UCSD-AML1 (cell line): ENCODE measurements at regions not wholly inside any gene's neighbourhood (a gene's known extent, or its start where the extent isn't known, plus 50 kb on each side); places are given as distances from the start of the nearest gene placed in this dataset.
A peak's percentile ranks its signal among the peaks of the same experiment; 100 is the strongest.
"Not testable (repeated sequence)": the region's sequence is repeated elsewhere in the genome, so short reads cannot be mapped to it uniquely, and the experiment has no call there.

ENCODE experiments used
- DNase-seq: peaks from one replicate; lab custom pipeline; 2025; ENCODE audit not compliant: unreplicated experiment; lab: John Stamatoyannopoulos, UW

DNA sequence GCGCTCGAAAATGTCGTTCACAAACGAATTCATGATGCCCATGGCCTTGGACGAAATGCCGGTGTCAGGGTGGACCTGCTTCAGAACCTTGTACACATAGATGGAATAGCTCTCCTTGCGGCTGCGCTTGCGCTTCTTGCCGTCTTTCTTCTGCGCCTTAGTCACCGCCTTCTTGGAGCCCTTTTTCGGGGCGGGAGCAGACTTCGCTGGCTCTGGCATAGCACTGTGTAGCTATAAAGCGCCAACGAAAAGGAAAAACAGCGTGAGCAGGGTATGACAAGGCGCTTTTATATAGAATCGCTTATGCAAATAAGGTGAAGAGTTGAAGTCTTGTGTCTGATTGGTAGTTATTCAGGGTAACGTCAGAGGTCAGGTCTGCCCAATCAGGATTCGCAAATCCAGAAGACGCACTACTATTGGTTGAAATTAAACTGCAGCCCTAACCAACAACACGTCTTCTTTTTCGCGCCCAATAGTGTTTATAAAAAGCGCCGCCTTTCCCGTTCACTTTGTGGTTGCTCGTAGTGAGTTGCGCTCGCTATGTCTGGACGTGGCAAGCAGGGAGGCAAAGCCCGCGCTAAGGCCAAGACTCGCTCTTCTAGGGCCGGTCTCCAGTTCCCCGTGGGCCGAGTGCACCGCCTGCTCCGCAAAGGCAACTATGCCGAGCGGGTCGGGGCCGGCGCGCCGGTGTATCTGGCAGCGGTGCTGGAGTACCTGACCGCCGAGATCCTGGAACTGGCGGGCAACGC is 114.8 kb upstream of the PRSS16 start:
- DNase-seq, result peak; percentile 92

DNA sequence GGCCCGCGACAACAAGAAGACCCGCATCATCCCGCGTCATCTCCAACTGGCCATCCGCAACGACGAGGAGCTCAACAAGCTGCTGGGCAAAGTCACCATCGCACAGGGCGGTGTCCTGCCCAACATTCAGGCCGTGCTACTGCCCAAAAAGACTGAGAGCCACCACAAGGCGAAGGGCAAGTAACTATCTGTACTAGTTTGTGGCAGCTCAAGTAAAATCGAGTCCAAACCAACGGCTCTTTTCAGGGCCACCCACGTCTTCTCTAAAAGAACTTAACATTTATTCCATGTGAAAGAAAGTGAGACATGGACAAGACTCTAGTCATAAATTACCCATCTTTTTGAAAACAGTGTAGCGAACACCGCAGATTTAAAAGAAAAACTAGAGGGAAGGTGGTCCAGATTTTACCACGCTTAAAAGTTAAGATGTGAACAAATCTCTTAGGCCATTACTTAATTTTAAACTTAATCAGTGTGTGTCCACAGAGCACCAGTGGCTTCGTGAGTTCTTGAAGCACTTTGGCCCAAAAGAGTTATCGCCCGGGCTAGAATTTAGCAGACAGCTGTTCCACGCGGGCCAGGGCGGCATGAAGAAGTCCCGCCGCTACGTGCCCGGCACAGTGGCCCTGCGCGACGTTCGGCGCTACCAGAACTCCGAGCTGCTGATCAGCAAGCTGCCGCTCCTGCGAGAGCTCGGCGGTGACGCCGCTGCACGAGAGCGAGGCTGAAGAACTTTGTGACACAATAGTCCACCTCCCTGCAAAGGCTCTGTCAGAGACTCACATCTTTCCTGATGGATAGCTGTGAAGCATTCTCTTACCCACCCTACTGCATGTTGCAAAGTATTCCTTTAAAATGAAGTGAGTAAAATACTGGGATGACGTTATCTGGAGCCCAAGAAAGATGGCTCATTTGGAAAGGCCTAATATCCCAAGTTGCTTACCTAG is 113.9 kb upstream of the PRSS16 start:
- DNase-seq, result peak; percentile 81

DNA sequence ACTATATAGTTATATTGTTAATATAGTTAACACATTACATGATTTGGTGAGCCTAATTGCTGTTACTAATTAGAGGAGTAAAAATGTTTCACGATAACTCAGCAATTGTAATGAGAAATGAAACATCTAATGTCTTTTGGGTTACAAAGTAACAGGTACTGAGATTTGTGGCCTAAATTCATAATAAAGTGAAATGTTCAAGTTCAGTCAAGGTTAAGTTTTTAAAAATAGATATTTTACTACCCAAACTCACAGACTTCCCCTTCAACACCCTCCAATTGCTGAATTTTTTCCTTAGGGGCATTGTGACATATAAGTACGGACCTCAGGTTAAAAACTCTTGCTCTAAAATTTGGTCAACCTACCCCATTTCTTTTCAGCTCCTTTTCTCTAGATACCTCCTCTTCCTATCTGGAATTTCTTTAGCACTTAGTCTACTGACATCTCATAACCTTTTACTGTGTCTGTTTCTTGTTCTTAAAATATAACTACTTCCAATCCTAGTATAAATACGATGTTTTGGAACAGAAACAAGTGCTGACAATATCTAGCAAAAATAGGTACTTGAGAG is 112.3 kb upstream of the PRSS16 start:
- DNase-seq, result no peak

DNA sequence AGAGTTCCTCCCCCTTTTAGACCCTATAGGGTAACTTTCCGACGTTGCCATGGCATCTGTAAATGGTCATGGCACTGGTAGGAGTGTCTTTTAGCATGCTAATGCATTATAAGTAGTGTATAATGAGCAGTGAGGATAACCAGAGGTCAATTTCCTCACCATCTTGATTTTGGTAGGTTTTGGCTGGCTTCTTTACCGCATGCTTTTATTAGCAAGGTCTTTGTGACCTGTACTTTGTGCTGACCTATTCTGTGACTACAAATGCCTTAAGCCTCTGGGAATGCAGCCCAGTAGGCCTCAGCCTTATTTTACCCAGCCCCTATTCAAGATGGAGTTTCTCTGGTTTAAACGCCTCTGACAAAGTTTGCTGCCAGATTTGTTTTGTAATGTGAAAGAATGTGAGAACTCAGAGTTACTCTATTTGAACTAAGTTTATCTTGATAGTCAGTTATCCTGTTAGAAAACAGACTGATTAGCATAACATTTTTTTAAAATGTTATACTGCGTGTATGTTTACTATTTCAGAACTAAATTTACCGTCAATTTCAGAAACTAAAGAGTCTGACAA is 111.3 kb upstream of the PRSS16 start:
- no peak for DNase-seq

DNA sequence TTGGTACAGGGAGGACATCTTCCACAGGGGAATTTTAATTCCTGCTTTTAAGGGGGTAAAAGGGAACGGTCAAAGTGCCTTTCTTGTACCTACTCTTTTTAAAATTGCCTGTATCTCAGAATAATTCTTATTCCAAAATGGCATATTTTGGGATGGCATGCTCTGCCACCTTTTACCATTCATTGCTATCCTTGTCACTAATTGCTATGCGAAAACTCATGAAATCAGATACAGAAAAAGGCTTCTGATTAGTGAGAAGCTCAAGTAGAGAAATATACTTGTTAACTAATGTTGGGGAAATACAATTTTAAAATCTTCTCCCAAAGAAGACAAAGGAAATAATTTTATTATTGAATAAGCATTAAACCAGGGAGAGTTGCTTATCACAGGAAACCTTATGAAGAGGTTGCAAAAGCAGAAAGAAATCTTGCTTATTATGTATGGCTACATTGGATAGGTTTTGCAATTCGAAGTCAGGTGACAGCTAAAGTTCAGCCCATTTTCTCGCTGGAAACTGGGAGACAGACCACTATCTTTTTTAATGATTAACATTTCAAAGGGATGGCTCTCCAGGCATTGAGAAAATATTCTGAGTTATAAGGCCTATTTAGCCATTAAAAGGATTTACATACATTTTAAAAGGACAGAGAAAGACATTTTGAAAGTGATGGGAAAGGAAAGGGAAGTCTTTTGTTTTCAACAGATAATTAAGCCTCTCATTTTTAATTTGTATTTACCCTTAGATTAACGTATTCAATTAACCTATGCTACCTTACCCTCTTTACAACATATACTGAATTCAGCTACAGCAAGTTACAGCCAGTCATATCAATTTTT is 110.3 kb upstream of the PRSS16 start:
- DNase-seq, result no peak

DNA sequence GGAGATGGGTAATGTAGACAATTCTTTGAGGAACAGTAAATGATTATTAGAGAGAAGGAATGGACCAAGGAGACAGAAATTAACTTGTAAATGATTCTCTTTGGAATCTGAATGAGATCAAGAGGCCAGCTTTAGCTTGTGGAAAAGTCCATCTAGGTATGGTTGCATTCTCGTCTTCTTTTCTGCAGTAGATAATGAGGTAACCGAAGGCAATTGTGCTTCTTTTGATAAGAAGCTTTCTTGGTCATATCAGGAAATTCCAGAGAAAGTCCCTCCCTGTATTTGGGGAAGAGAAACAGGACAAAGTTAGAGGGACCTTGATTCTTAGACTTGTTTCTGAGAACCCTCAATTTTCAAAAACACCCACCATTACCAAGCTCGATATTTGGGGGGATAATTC is 109.1 kb upstream of the PRSS16 start:
- DNase-seq, result no peak

DNA sequence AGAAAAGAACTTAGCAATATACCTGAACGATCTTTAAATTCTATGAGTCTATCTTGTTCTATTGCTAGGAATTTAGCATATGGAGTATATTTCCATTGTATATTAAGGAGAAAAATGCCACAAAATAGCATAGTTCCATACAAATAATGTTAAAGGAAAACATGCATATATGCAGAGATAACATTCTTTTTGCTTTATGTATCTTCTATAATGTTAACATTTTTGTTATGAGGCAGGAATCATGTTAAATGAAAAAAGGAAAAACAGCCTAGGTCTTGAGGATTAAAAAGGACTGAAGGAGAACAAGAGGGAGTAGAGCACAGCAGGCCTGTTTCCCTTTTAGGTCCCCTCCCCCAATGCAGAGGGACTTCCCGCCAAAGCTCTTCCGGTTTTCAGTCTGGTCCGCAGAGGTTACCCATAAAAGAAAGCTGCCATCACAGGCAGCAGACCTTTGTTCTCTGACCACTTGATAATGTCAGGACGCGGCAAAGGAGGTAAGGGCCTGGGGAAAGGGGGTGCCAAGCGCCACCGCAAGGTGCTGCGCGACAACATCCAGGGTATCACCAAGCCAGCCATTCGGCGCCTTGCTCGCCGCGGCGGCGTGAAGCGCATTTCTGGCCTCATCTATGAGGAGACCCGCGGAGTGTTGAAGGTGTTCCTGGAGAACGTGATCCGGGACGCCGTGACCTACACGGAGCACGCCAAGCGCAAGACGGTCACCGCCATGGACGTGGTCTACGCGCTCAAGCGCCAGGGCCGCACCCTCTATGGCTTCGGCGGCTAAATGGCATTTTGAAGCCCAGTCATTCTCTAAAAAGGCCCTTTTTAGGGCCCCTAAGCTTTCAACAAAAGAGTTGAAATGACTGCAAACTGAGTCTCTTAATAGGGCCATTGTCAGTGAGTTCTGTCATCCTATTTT is 108.4 kb upstream of the PRSS16 start:
- DNase-seq, result peak; percentile 79

DNA sequence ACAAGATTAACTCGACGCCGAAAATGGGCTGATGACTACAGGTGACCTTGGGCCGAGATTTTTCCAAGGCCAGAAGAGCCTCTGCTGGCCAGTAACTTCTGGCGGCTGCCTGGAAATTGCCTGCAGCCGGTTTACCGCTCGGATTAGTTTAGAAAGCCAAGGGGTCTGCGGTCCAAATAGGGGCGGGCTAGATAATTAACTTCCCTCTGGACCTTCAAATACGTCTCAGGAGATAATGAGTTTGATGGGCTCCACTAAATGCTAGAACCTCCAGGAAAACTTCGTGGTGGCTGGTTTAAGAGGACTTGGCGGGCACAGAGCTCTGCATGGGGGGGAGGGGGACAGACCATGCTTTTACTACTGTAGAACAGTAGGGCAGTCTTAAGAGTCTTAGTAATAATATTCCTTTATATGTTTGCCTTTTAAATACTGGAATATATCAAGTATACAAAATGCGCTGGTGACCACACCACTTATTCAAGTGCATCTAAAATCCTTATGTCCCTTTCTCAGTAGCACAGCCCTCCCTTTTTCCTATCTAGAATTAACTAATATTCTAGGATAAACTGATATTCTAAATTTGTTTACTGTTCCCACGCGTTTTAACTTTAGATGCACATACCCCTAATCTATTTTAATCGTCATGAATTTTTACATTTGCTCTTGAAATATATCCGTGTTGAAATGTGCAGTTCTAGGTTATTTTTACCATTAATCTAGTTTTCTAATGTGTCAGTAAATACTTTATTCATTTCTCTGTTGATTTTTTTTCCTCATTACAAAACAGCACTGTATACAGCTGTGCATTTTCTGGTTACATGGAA is 107.5 kb upstream of the PRSS16 start:
- peak; percentile 56 for DNase-seq

DNA sequence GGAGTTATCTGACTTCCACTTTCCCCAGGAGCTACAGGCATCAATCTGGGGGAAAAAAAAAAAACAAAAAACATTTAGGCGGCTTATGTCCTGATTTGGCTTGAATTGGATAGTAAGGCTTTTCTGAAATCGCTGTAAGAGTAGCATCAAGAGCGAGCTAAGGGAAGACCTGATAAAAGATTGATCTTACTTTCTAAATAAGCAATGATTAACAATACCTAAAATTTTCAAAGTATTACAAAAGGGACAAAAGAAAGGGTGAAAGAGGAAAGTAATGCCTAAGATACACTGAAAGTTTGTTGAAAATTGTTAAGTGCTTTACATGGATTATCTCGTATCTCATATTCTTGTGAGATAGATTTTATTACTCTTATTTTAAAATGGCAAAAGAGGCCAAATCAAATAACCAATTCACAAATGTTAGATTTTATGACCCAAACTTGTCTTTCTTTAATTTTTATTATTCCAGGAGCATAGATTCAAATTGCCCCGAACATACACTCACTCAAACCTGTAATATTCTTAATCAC is 106.4 kb upstream of the PRSS16 start:
- no peak for DNase-seq

DNA sequence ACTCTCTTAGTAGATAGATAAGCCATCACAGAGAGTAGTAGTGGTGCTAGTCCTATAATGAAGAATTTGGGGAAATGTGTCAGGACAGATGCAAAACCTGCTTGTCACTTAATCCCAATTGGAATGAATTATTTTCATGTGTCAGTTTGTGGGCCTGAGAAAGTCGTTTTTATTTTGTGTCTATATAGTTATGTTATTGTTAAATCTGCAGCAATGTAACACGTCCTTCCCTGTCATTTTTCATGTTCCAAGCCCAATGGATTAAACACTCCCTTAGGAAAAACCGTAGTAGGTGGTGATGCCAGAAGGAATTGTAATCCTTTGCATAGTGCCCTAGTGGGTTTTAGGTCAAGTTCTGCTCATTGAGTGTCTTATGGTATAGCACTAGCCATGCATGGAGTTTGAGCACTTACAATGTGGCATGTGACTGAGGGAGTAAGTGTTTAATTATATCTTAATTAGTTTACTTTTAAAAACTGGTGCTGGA is 105.9 kb upstream of the PRSS16 start:
- DNase-seq, result no peak

DNA sequence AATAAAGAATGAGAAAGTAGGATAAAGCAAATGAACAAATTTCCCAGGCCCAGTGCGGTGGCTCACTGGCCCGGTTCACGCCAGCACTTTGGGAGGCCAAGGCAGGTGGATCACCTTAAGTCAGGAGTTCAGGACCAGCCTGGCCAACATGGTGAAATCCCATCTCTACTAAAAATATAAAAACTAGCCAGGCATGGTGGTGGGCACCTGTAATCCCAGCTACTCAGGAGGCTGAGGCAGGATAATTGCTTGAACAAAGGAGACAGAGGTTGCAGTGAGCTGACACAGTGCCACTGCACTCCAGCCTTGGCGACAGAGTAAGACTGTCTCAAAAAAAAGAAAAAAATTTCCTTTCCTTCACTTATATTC is 104.5 kb upstream of the PRSS16 start:
- not testable (repeated sequence) for DNase-seq

DNA sequence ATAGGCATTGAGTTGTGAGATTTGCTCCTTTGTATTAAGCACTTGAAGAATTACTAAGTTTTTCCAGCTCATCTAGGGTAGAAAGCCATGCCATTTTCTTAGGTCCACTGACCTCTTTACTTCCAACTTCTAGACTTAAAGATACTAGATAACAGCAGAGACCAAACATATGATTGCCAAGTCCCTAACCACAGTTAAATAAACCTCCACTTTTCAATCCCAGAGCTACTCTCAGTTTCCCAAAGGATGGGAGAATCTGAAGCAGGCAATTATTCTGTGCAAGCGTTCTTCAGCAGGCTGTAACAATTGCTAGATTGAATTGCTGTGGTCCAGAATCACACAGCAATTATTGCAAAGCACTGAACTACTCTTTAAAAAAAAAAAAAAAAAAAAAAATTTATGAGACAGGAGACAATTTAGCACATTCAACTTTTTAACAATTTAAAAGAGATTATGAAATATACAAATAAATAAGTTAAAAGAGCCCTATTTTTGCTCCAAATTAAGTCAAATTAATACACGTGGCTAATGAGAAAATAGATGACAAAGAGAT is 104.0 kb upstream of the PRSS16 start:
- DNase-seq, result no peak

DNA sequence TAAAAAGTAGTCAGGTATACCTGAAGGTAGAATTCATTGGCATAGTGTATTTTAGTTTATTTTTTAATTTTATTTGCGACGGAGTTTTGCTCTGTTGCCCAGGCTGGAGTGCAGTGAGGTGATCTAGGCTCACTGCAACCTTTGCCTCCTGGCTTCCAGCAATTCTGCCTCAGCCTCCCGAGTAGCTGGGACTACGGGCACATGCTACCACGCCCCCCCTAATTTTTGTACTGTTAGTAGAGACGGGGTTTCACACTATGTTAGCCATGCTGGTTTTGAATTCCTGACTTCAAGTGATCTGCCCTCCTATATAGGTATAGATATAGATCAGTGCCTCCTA is 102.8 kb upstream of the PRSS16 start:
- DNase-seq, result no peak

DNA sequence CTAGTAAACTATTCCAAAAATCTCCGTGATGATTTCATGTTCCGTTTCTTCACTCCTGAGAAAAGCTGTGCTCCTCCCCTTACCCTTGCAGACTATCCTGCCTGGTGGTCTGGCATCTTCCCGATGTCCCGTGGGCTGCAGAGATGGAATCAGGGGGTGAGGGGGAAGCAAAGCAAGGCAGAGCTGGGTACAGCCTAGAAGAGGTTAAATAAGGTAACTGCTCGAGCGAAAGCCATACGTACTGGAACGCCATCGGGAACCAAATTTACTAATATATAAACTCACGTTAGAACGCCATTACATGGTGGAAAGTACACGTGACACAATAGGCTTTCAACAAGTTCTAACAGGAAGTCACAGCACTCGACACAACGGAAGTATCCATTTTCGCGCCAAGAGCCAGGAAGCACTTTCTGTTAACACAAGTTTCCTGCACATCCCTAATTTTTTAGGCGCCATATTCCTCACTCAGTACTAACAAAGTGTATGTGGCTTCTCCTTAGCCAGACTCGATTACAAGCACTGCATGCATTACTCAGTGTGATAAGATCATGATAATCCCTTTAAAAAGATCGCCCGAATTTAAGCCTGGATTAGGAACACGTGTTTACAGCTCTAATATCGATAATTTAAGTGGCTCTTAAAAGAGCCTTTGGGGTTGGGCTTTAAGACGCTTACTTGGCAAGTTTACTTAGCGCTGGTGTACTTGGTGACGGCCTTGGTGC is 101.6 kb upstream of the PRSS16 start:
- peak; percentile 65 for DNase-seq

DNA sequence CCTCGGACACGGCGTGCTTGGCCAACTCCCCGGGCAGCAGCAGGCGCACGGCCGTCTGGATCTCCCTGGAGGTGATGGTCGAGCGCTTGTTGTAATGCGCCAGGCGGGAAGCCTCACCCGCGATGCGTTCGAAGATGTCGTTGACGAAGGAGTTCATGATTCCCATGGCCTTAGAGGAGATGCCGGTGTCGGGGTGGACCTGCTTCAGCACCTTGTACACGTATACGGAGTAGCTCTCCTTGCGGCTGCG is 101.1 kb upstream of the PRSS16 start:
- DNase-seq, result not testable (repeated sequence)

DNA sequence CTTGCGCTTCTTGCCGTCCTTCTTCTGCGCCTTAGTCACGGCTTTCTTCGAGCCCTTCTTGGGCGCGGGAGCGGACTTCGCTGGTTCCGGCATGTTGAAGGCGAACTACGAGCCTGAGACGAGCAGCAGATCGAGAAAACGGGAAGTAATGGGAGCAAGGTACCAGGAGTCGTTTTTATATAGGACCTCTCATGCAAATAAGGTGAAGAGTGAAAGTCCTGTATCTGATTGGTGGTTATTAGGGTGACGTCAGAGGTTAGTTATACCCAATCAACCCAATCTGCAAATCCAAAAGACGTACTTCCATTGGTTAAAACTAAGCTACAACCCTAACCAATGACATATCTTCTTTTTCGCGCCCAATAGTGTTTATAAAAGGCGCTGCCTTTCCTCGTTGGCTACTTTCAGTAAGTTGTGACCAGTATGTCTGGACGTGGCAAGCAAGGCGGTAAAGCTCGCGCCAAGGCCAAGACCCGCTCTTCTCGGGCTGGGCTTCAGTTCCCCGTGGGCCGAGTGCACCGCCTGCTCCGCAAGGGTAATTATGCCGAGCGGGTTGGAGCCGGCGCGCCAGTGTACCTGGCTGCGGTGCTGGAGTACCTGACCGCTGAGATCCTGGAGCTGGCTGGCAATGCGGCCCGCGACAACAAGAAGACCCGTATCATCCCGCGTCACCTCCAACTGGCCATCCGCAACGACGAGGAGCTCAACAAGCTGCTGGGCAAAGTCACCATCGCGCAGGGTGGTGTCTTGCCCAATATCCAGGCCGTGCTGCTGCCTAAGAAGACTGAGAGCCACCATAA is 100.6 kb upstream of the PRSS16 start:
- peak; percentile 81 for DNase-seq

DNA sequence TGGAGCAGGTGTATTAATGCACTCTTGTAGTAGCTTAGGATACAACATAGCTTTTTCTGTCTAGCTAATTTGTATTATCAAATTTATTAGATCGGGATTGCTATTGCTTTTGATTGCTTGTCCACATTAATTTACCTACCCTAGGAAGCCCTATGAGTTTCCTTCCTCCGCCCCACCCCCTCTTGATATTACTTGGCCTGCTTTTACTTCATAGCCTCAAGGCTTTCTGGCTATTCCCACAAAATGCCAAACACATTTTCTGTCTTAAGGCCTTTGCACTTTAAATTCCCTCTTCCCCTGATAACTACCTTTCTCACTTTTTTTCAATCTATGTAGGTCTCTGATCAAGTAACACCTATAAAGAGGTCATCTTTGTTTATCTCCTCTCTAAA is 99.1 kb upstream of the PRSS16 start:
- no peak for DNase-seq
